ENCODE measurements at regions not wholly inside any gene's neighbourhood (a gene's known extent, or its start where the extent isn't known, plus 50 kb on each side); places are given as distances from the start of the nearest gene placed in this dataset.

DNA sequence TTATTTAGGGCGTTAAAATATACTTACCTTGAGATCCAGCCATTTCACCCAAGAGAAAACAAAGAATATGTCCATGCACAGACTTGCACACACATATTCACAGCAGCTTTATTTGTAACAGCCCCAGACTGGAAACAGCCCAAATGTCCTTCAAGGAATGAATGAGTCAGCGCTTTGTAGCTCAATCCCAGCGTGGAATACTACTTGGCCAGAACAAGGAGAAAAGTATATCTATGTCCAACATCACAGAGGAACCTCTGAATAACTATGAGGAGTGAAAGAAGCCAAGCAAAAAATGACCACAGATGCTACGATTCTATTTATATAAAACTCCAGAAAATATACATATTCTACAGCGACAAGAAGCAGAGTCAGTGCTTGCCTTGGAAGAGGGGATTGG lies 158.3 kb downstream of the ENGASE start:
- Histone ChIP-seq H3K9me3 (peaks cover 0 to 7% (median 0%) of the 10 kb centered on the region in 4 donors), H3K4me1 (no peaks in the 10 kb centered on the region), H3K27me3 (peaks cover 0 to 36% (median 3%) of the 10 kb centered on the region in 3 donors), H3K4me3 (no peak overlapping the region), H3K36me3 (no peaks in the 10 kb centered on the region), H3K27ac (no peak overlapping the region)
- TF ChIP-seq, protein P1, sequence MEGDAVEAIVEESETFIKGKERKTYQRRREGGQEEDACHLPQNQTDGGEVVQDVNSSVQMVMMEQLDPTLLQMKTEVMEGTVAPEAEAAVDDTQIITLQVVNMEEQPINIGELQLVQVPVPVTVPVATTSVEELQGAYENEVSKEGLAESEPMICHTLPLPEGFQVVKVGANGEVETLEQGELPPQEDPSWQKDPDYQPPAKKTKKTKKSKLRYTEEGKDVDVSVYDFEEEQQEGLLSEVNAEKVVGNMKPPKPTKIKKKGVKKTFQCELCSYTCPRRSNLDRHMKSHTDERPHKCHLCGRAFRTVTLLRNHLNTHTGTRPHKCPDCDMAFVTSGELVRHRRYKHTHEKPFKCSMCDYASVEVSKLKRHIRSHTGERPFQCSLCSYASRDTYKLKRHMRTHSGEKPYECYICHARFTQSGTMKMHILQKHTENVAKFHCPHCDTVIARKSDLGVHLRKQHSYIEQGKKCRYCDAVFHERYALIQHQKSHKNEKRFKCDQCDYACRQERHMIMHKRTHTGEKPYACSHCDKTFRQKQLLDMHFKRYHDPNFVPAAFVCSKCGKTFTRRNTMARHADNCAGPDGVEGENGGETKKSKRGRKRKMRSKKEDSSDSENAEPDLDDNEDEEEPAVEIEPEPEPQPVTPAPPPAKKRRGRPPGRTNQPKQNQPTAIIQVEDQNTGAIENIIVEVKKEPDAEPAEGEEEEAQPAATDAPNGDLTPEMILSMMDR (IDR thresholded peaks at IDR 0.05): no peak
- intact Hi-C loops (cut with DNase I; ENCODE audit: low total_unique reads): no loop called here
- 82 to 87% (median 86%) methylated on average over 5 of the region's 5 CpGs for WGBS, 5 donors
- no peak for DNase-seq

DNA sequence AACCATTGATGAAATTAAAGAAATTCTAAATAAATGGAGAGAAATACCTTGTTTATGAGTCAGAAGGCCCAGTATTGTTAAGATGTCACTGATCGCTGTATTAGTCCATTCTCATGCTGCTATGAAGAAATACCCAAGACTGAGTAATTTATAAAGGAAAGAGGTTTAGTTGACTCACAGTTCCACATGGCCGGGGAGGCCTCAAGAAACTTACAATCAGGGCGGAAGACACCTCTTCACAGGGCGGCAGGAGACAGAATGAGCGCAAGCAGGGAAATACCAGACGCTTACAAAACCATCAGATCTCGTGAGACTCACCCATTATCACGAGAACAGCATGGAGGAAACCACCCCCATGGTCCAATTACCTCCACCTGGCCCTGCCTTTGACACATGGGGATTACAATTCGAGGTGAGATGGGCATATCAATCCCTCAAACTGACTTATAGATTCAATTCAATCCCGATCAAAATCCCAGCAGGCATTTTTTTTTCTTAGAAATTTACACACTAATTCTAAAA lies 157.2 kb downstream of the ENGASE start:
- TF ChIP-seq, protein P1 (IDR thresholded peaks at IDR 0.05): no peak
- no peak for TF ChIP-seq POLR2AphosphoS5 (IDR thresholded peaks at IDR 0.05)
- no peak for TF ChIP-seq POLR2A (IDR thresholded peaks at IDR 0.05)
- no peak for TF ChIP-seq EP300 (IDR thresholded peaks at IDR 0.05)
- no peak for DNase-seq
- Histone ChIP-seq H3K27me3 (peaks cover 0 to 45% (median 6%) of the 10 kb centered on the region in 3 donors), H3K4me1 (no peaks in the 10 kb centered on the region), H3K27ac (no peak overlapping the region), H3K9me3 (peaks cover 0 to 7% (median 0%) of the 10 kb centered on the region in 4 donors), H3K4me3 (no peak overlapping the region), H3K36me3 (no peaks in the 10 kb centered on the region)
- 61 to 76% (median 75%) methylated on average over 10 of the region's 10 CpGs for WGBS, 5 donors
- intact Hi-C loops (cut with DNase I; ENCODE audit: low total_unique reads): no loop called here

DNA sequence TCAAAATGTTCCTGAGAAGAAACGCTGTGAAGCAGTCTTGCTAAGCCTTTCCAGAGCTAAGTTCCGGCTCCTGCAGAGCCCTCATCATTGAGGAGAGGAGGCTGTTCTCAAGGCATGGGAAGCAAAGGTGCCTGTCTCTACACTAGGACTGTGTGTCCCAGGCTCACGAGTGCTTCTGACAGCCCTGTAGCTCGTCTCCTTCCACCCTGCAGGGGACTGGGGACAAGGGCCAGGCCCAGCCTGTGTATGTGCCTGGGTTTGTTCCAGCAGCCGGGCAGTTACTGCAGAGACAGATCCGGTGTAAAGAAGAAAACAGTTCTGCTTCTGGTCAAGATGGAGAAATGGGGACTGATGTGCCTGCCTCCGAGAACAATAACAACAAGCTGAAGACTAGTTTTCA lies 156.0 kb downstream of the ENGASE start:
- H3K27ac ChIP-seq: no peak overlapping the region
- whole genome bisulfite sequencing, 5 donors: 70 to 90% (median 76%) methylated on average over 6 to 7 of the region's 7 CpGs
- H3K4me1 ChIP-seq: no peaks in the 10 kb centered on the region
- H3K27me3 ChIP-seq: peaks cover 0 to 48% (median 18%) of the 10 kb centered on the region in 3 donors
- H3K9me3 ChIP-seq: peaks cover 0 to 7% (median 0%) of the 10 kb centered on the region in 4 donors
- H3K36me3 ChIP-seq: no peaks in the 10 kb centered on the region
- intact Hi-C loops (cut with DNase I; ENCODE audit: low total_unique reads): no loop called here
- no peak overlapping the region for H3K4me3 ChIP-seq
- TF ChIP-seq POLR2A (IDR thresholded peaks at IDR 0.05) (no peak), EP300 (IDR thresholded peaks at IDR 0.05) (no peak), POLR2AphosphoS5 (IDR thresholded peaks at IDR 0.05) (no peak)
- TF ChIP-seq, protein P1 (IDR thresholded peaks at IDR 0.05): no peak
- no peak for DNase-seq

DNA sequence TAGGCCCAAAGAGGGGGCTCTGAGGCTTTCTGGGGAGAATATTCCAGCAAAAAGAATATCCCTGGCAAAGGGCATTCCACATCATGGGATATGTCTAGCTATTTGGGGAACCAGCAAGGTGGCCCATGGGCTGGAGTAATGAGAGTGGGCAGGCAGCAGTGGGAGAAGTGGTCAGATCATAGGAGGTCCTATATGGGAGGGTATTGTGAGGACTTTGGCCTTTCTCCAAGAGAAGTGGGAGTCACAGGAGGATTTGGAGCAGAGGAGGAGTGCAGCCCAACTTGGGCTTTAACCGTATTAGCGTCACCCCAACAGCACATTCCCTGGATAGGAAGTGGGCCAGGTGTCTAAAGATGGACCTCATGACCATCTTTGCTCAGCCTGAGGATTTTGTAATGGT lies 151.4 kb downstream of the ENGASE start:
- intact Hi-C loops (cut with DNase I; ENCODE audit: low total_unique reads): no loop called here

DNA sequence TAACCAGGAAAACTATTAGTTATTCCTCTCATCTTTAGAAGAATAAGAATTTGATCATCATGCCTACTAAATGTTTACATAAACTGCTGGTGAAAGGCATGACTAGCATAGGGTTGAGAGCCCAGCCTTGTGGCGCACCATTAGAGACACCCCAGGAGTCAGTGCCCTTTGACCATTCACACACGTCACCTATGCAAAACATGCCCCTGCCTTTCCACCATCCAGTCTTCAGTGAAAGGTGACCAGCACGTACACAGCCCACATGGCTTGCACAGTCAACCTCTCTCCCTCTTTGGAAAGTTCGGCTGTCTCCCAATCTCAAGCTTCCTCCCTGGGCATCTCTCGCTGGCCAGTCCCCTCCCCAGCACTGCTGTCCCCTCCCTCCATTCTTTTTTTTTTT lies 150.3 kb downstream of the ENGASE start:
- WGBS, 5 donors: 52 to 71% (median 63%) methylated on average over 5 of the region's 5 CpGs
- peaks cover 11 to 88% (median 66%) of the 10 kb centered on the region in 3 donors for H3K27me3 ChIP-seq
- peaks cover 3 to 14% (median 11%) of the 10 kb centered on the region in 4 donors for H3K4me1 ChIP-seq
- intact Hi-C loops (cut with DNase I; ENCODE audit: low total_unique reads): no loop called here
- no peak overlapping the region for H3K4me3 ChIP-seq
- H3K27ac ChIP-seq: no peak overlapping the region
- no peak for DNase-seq
- no peaks in the 10 kb centered on the region for H3K36me3 ChIP-seq
- TF ChIP-seq, protein P1 (IDR thresholded peaks at IDR 0.05): no peak
- TF ChIP-seq EP300 (IDR thresholded peaks at IDR 0.05): no peak
- no peak for TF ChIP-seq POLR2AphosphoS5 (IDR thresholded peaks at IDR 0.05)
- no peak for TF ChIP-seq POLR2A (IDR thresholded peaks at IDR 0.05)
- no peaks in the 10 kb centered on the region for H3K9me3 ChIP-seq

More for the DNA sequence above, 151.4 kb downstream of the ENGASE start:
- no peaks in the 10 kb centered on the region for H3K9me3 ChIP-seq
- peaks cover 0 to 3% (median under 1%) of the 10 kb centered on the region in 4 donors for H3K4me1 ChIP-seq
- WGBS, 5 donors: 65 to 93% (median 89%) methylated on average over 2 of the region's 2 CpGs
- no peak for DNase-seq
- no peak overlapping the region for H3K27ac ChIP-seq
- H3K27me3 ChIP-seq: peaks cover 11 to 77% (median 56%) of the 10 kb centered on the region in 3 donors
- no peak overlapping the region for H3K4me3 ChIP-seq
- H3K36me3 ChIP-seq: no peaks in the 10 kb centered on the region
- TF ChIP-seq EP300 (IDR thresholded peaks at IDR 0.05) (no peak), POLR2AphosphoS5 (IDR thresholded peaks at IDR 0.05) (no peak), POLR2A (IDR thresholded peaks at IDR 0.05) (no peak)
